B cell (primary cell): ENCODE measurements at regions not wholly inside any gene's neighbourhood (a gene's known extent, or its start where the extent isn't known, plus 50 kb on each side); places are given as distances from the start of the nearest gene placed in this dataset.

ENCODE experiments used
- EZH2 ChIP-seq: IDR thresholded peaks from 2 replicates; pipeline ENCODE4 v1.6.1; 2012; ENCODE audit warnings: borderline replicate concordance, low read depth, mild to moderate bottlenecking, moderate library complexity, low read length; ENCODE audit not compliant: insufficient read depth, poor library complexity, severe bottlenecking
- TF ChIP-seq, protein P1 (sequence below): fragments of 200-600 bp; IDR thresholded peaks from one replicate; pipeline ENCODE4 v1.8.0; 2022; ENCODE audit warnings: antibody characterized with exemption, mild to moderate bottlenecking

DNA sequence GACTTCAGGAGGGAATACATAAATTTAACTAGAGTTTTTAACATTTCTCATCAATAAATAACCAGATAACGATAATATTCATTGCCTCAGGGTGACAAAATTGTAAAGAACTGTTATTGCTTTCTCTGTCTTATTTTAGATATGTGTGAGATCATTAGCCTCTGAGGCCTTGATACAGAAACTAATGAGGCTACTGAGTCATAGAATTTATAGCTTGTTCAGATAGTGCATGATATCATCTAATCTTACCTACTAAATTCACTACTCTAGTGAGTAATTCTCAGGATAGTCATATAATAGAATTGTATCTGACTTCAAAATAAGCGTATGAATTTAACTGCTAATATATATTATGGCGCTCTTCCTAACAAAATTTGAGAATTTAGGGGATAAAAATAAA, 360.8 kb upstream of the KLHL1 start:
- TF ChIP-seq, protein P1, sequence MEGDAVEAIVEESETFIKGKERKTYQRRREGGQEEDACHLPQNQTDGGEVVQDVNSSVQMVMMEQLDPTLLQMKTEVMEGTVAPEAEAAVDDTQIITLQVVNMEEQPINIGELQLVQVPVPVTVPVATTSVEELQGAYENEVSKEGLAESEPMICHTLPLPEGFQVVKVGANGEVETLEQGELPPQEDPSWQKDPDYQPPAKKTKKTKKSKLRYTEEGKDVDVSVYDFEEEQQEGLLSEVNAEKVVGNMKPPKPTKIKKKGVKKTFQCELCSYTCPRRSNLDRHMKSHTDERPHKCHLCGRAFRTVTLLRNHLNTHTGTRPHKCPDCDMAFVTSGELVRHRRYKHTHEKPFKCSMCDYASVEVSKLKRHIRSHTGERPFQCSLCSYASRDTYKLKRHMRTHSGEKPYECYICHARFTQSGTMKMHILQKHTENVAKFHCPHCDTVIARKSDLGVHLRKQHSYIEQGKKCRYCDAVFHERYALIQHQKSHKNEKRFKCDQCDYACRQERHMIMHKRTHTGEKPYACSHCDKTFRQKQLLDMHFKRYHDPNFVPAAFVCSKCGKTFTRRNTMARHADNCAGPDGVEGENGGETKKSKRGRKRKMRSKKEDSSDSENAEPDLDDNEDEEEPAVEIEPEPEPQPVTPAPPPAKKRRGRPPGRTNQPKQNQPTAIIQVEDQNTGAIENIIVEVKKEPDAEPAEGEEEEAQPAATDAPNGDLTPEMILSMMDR = no peak
- no peak for TF ChIP-seq EZH2
